Esophagus squamous epithelium (tissue), 5 donors: ENCODE measurements at regions not wholly inside any gene's neighbourhood (a gene's known extent, or its start where the extent isn't known, plus 50 kb on each side); places are given as distances from the start of the nearest gene placed in this dataset.
"Not testable (repeated sequence)": the region's sequence is repeated elsewhere in the genome, so short reads cannot be mapped to it uniquely, and the experiment has no call there.

ENCODE experiments used
- DNase-seq: peaks from one replicate; lab custom pipeline; 2025; lab: John Stamatoyannopoulos, UW
- H3K27ac ChIP-seq, 4 donors: fragments of 200-600 bp; sonication (generic); one replicate each; pipeline ENCODE4 v1.5.1; 2016 to 2019; ENCODE audit warnings: mild to moderate bottlenecking in 1 of 4
- H3K27me3 ChIP-seq, 4 donors: fragments of 200-600 bp; sonication (generic); 1 replicate in 3 of 4; 2 replicates in 1 of 4; pipeline versions ENCODE4 v1.5.1 to v1.6.0; 2017 to 2021; ENCODE audit warnings: antibody characterized with exemption in 1 of 4
- H3K36me3 ChIP-seq, 3 donors: fragments of 200-600 bp; sonication (generic); one replicate each; pipeline ENCODE4 v1.5.1; 2016 to 2019
- H3K4me1 ChIP-seq, 3 donors: fragments of 200-600 bp; sonication (generic); one replicate each; pipeline ENCODE4 v1.5.1; 2017 to 2019
- H3K4me3 ChIP-seq, 4 donors: fragments of 200-600 bp; sonication (generic); 1 replicate in 3 of 4; 2 replicates in 1 of 4; pipeline ENCODE4 v1.5.1; 2016 to 2019; ENCODE audit warnings: mild to moderate bottlenecking in 2 of 4, moderate library complexity in 1 of 4
- H3K9me3 ChIP-seq, 3 donors: fragments of 200-600 bp; sonication (generic); one replicate each; pipeline ENCODE4 v1.5.1; 2016 to 2019
- POLR2A ChIP-seq, 4 donors: fragments of 450-650 bp; IDR thresholded peaks; one replicate each; pipeline ENCODE4 v1.6.1; 2017; ENCODE audit warnings: antibody characterized with exemption in 4 of 4, mild to moderate bottlenecking in 4 of 4, moderate library complexity in 3 of 4
- WGBS, 2 donors: methylation state at CpG; one replicate each; pipeline ENCODE4 v1.1.5; 2018; 5-methylcytosine and 5-hydroxymethylcytosine counted together
- intact Hi-C: fragments of 100-400 bp; cut with DNase I; formaldehyde crosslinking; loops from one replicate; pipeline ENCODE4 v1.15.0; 2022
- TF ChIP-seq, protein P1 (sequence below), 6 experiments: fragments of 450-650 bp in 4 of 6; fragments of 200-600 bp in 2 of 6; sonication (generic) in 2 of 6; IDR thresholded peaks; one replicate each; pipeline ENCODE4 v1.5.1; 2016 to 2019; ENCODE audit warnings: antibody characterized with exemption in 6 of 6, mild to moderate bottlenecking in 4 of 6, moderate library complexity in 4 of 6
- donor health status: DM: yes; HTN: yes; CAD: no.

DNA sequence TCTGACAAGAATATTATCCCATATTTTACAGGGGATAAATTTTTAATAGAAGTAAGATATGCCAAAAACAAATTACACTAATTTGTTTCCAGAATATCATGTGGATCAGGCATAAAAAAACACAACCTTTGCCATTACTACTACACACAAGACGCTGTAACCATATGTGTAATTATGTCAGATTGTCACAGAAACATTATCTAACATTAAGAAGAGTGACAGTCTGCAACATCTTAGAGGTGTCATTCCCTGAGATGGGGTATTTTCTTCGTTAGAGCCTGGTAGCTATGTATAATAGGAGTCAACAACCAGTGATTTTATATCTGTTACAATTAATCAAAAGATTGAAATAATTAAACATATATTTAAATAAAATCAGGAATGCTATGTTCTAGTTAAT is 518.9 kb downstream of the RERGL start:
- intact Hi-C loops = no loop called here
- no peaks in the 10 kb centered on the region for H3K9me3 ChIP-seq
- H3K27ac ChIP-seq = no peak overlapping the region
- H3K4me1 ChIP-seq = no peaks in the 10 kb centered on the region
- TF ChIP-seq, protein P1, sequence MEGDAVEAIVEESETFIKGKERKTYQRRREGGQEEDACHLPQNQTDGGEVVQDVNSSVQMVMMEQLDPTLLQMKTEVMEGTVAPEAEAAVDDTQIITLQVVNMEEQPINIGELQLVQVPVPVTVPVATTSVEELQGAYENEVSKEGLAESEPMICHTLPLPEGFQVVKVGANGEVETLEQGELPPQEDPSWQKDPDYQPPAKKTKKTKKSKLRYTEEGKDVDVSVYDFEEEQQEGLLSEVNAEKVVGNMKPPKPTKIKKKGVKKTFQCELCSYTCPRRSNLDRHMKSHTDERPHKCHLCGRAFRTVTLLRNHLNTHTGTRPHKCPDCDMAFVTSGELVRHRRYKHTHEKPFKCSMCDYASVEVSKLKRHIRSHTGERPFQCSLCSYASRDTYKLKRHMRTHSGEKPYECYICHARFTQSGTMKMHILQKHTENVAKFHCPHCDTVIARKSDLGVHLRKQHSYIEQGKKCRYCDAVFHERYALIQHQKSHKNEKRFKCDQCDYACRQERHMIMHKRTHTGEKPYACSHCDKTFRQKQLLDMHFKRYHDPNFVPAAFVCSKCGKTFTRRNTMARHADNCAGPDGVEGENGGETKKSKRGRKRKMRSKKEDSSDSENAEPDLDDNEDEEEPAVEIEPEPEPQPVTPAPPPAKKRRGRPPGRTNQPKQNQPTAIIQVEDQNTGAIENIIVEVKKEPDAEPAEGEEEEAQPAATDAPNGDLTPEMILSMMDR (IDR thresholded peaks at IDR 0.05) = no peak
- no peak for TF ChIP-seq POLR2A (IDR thresholded peaks at IDR 0.05)
- H3K27me3 ChIP-seq = no peaks in the 10 kb centered on the region
- no peak overlapping the region for H3K4me3 ChIP-seq
- WGBS, 2 donors = 30 to 38% methylated on average over 2 of the region's 2 CpGs
- H3K36me3 ChIP-seq = no peaks in the 10 kb centered on the region
- DNase-seq = no peak

DNA sequence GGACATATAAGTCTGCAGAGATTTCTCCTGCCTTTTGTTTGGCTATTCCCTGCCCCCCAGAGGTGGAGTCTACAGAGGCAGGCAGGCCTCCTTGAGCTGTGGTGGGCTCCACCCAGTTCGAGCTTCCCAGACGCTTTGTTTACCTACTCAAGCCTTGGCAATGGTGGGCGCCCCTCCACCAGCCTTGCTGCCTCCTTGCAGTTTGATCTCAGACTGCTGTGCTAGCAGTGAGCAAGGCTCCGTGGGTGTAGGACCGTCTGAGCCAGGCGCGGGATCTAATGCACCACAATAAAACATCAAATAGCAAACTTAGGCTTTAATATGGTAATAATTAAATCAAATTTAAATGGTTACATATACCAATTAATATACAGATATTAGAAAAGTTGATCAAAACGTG is 525.4 kb downstream of the RERGL start:
- H3K36me3 ChIP-seq, H3K9me3 ChIP-seq, H3K27ac ChIP-seq, DNase-seq, H3K4me1 ChIP-seq, H3K27me3 ChIP-seq, intact Hi-C loops, H3K4me3 ChIP-seq: not testable (repeated sequence)
- WGBS, 2 donors = 76 to 77% methylated on average over 8 of the region's 8 CpGs

DNA sequence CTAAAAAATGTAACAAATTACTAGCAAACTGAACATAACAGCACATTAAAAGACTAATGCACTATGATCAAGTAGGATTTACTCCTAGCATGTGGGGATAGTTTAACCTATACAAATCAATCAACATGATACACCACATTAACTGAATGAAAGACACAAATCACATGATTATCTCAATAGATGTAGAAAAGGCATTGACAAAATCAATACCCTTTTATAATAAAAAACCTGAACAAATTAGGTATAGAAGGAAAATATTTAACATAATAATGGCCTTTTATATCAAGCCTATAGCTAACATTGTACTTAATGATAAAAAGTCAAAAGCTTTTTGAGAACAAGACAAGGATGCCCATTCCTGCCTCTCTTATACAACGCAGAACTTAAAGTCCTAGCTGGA is 540.0 kb downstream of the RERGL start:
- DNase-seq = no peak
- TF ChIP-seq, protein P1 (IDR thresholded peaks at IDR 0.05) = no peak
- TF ChIP-seq POLR2A (IDR thresholded peaks at IDR 0.05) = no peak
- peaks cover 0 to 10% (median 0%) of the 10 kb centered on the region in 3 donors for H3K9me3 ChIP-seq
- H3K36me3 ChIP-seq = no peaks in the 10 kb centered on the region
- H3K27me3 ChIP-seq = no peaks in the 10 kb centered on the region
- H3K27ac ChIP-seq = no peak overlapping the region
- WGBS, 2 donors = 80 to 93% methylated on average over 1 of the region's 1 CpG
- no peak overlapping the region for H3K4me3 ChIP-seq
- intact Hi-C loops = no loop called here
- H3K4me1 ChIP-seq = no peaks in the 10 kb centered on the region

DNA sequence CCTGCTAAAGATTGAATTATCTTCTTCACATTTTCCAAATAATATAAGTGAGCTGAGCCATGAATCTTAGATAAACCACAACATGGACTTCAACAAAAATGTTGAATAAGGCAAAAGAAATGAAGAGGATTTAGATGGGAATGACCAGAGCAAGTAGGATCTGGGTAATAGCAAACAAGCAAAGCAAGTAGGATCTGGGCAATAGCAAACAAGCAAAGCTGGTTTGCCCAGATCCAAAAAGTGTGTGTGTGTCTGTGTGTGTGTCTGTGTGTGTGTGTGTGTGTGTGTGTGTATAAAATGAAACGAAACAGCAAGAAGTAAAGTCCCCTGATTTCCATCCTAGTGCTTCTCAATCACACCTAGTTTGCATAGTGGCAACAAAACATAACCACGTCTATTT is 549.1 kb downstream of the RERGL start:
- TF ChIP-seq, protein P1 (IDR thresholded peaks at IDR 0.05) = no peak
- TF ChIP-seq POLR2A (IDR thresholded peaks at IDR 0.05) = no peak
- WGBS, 2 donors = 51 to 58% methylated on average over 2 of the region's 2 CpGs
- DNase-seq = no peak
- Histone ChIP-seq H3K4me1 (no peaks in the 10 kb centered on the region), H3K9me3 (peaks cover 0 to 14% (median 8%) of the 10 kb centered on the region in 3 donors), H3K27ac (no peak overlapping the region), H3K27me3 (no peaks in the 10 kb centered on the region), H3K4me3 (no peak overlapping the region), H3K36me3 (no peaks in the 10 kb centered on the region)
- intact Hi-C loops = no loop called here

DNA sequence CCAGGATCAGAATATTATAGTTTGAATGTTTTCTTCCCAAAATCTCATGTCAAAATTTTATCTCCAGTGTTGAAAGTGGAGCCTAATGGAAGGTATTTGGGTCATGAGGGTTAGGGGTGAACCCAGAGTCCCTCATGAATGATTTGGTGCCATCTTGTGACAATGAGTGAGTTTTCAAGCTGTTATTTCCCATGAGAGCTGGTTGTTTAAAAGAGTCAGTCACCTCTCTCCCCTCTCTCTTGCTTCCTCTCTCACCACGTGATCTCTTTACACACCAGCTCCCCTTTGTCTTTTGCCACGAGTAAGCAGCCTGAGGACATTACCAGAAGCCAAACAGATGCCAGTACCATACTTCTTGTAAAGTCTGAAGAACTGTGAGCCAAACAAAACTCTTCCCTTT is 561.6 kb downstream of the RERGL start:
- Histone ChIP-seq H3K27ac (no peak overlapping the region), H3K4me1 (no peaks in the 10 kb centered on the region), H3K27me3 (no peaks in the 10 kb centered on the region), H3K36me3 (no peaks in the 10 kb centered on the region), H3K4me3 (no peak overlapping the region), H3K9me3 (peaks cover 0 to 3% (median 0%) of the 10 kb centered on the region in 3 donors)
- intact Hi-C loops = no loop called here
- TF ChIP-seq POLR2A (IDR thresholded peaks at IDR 0.05) = no peak
- TF ChIP-seq, protein P1 (IDR thresholded peaks at IDR 0.05) = no peak
- DNase-seq = no peak
- 4 to 19% methylated on average over 2 of the region's 2 CpGs for WGBS, 2 donors

DNA sequence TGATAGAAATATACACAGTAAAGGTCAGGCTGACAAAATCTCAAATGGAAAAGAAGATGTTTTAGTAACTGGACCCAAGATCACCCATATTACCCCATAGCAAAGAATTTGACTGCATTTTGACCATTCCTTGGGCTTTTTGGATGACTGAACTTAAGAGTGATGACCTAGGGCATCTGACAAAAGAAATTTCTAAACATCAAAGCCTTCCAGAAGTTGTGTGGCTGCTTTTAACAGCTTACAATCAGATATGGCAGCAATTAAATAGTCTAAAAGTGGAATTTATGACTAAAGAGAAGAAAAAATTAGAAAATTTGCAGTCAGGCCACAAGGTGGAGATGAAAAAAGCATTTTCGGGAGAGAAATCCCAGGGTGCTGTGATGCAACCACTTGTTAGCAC is 563.0 kb downstream of the RERGL start:
- no peaks in the 10 kb centered on the region for H3K36me3 ChIP-seq
- H3K9me3 ChIP-seq = peaks cover 0 to 3% (median 0%) of the 10 kb centered on the region in 3 donors
- no peaks in the 10 kb centered on the region for H3K27me3 ChIP-seq
- no peak overlapping the region for H3K4me3 ChIP-seq
- no peaks in the 10 kb centered on the region for H3K4me1 ChIP-seq
- H3K27ac ChIP-seq = no peak overlapping the region
- TF ChIP-seq, protein P1 (IDR thresholded peaks at IDR 0.05) = no peak
- TF ChIP-seq POLR2A (IDR thresholded peaks at IDR 0.05) = no peak
- DNase-seq = no peak
- intact Hi-C loops = no loop called here
- 56 to 67% methylated on average over 1 of the region's 1 CpG for WGBS, 2 donors
